OCI-LY1 (cell line): ENCODE measurements at regions not wholly inside any gene's neighbourhood (a gene's known extent, or its start where the extent isn't known, plus 50 kb on each side); places are given as distances from the start of the nearest gene placed in this dataset.
"Not testable (repeated sequence)": the region's sequence is repeated elsewhere in the genome, so short reads cannot be mapped to it uniquely, and the experiment has no call there.

Experiments
- H2AFZ ChIP-seq: fragments of 200-600 bp; sonication (generic), shearing (Covaris generic); 2 replicates; pipeline ENCODE4 v1.6.0; 2014; ENCODE audit warnings: antibody characterized with exemption, mild to moderate bottlenecking, low read length
- H3F3A ChIP-seq: fragments of 200-600 bp; sonication (generic), shearing (Covaris generic); 2 replicates; pipeline ENCODE4 v1.6.0; 2014; ENCODE audit warnings: mild to moderate bottlenecking, antibody characterized with exemption, low read length, moderate library complexity; ENCODE audit not compliant: insufficient read depth
- H3K27ac ChIP-seq: fragments of 200-600 bp; sonication (generic); 2 replicates; pipeline ENCODE4 v1.5.1; 2014; ENCODE audit warnings: low read length, mixed run types, mild to moderate bottlenecking, low read depth; ENCODE audit not compliant: poor library complexity, severe bottlenecking
- H3K27me3 ChIP-seq: fragments of 200-600 bp; sonication (generic); 2 replicates; pipeline ENCODE4 v1.6.0; 2014; ENCODE audit warnings: antibody characterized with exemption, mild to moderate bottlenecking, low read length, moderate library complexity; ENCODE audit not compliant: insufficient read depth
- H3K36me3 ChIP-seq: fragments of 200-600 bp; sonication (generic); 2 replicates; pipeline ENCODE4 v1.6.1; 2014; ENCODE audit warnings: mild to moderate bottlenecking, antibody characterized with exemption, low read length, moderate library complexity, mixed read lengths; ENCODE audit not compliant: insufficient read depth
- H3K4me1 ChIP-seq: fragments of 200-600 bp; sonication (generic); 2 replicates; pipeline ENCODE4 v1.5.1; 2014; ENCODE audit warnings: mild to moderate bottlenecking, low read length, moderate library complexity; ENCODE audit not compliant: insufficient read depth, severe bottlenecking
- H3K4me2 ChIP-seq: fragments of 200-600 bp; sonication (generic), shearing (Covaris generic); 2 replicates; pipeline ENCODE4 v1.6.1; 2014; ENCODE audit warnings: low read length
- H3K4me3 ChIP-seq: fragments of 200-600 bp; sonication (generic); 2 replicates; pipeline ENCODE4 v1.5.1; 2014; ENCODE audit warnings: low read length, low read depth, mild to moderate bottlenecking, mixed read lengths; ENCODE audit not compliant: poor library complexity, severe bottlenecking
- H3K79me2 ChIP-seq: fragments of 200-600 bp; shearing (Covaris generic); 2 replicates; pipeline ENCODE4 v1.6.1; 2016; ENCODE audit warnings: mixed run types, low read length, mixed read lengths; ENCODE audit not compliant: insufficient read depth
- H3K9ac ChIP-seq: fragments of 200-600 bp; sonication (generic), shearing (Covaris generic); 2 replicates; pipeline ENCODE4 v1.6.1; 2014; ENCODE audit warnings: mild to moderate bottlenecking, low read length, mixed read lengths
- H3K9me2 ChIP-seq: fragments of 200-600 bp; sonication (generic), shearing (Covaris generic); 2 replicates; pipeline ENCODE4 v1.6.1; 2014; ENCODE audit warnings: low read depth, mild to moderate bottlenecking, low read length, mixed read lengths
- H3K9me3 ChIP-seq: fragments of 200-600 bp; shearing (Covaris generic); 2 replicates; pipeline ENCODE4 v1.6.1; 2014; ENCODE audit warnings: low read length, mixed read lengths
- H4K20me1 ChIP-seq: fragments of 200-600 bp; sonication (generic), shearing (Covaris generic); 2 replicates; pipeline ENCODE4 v1.6.0; 2016; ENCODE audit warnings: mild to moderate bottlenecking, low read length; ENCODE audit not compliant: insufficient read depth
- EZH2 ChIP-seq: fragments of 200-600 bp; sonication (generic), shearing (Covaris generic); IDR thresholded peaks from 2 replicates; pipeline ENCODE4 v1.8.0; 2017; ENCODE audit warnings: borderline replicate concordance, mixed run types, mild to moderate bottlenecking, antibody characterized with exemption, low read length, moderate library complexity, mixed read lengths
- TF ChIP-seq, protein P1 (sequence below): fragments of 200-600 bp; sonication (generic), shearing (Covaris generic); IDR thresholded peaks from 2 replicates; pipeline ENCODE4 v1.5.1; 2017; ENCODE audit warnings: mild to moderate bottlenecking, antibody characterized with exemption, low read length, moderate library complexity, mixed read lengths

DNA sequence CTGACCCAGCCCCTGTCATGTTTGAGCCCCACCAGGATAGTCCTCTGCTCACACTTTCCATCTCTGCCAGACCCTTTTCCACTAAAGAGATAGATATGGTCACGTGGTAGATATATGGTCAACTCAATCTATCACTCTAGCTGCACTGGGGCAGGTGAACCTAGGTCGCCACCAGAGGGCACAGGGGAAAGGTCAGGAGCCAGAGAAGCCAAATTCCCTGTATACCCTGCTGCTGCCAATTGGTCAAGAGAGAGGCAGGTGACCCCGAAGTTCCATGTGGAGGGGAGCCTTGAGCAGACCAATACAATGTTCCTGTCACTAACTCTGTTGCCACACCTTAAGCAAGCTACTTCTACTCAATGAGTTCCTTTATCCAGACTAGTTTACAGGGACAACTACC lies 101.1 kb upstream of the GALNT18 start:
- no peaks in the 10 kb centered on the region for H3K9me3 ChIP-seq
- TF ChIP-seq, protein P1, sequence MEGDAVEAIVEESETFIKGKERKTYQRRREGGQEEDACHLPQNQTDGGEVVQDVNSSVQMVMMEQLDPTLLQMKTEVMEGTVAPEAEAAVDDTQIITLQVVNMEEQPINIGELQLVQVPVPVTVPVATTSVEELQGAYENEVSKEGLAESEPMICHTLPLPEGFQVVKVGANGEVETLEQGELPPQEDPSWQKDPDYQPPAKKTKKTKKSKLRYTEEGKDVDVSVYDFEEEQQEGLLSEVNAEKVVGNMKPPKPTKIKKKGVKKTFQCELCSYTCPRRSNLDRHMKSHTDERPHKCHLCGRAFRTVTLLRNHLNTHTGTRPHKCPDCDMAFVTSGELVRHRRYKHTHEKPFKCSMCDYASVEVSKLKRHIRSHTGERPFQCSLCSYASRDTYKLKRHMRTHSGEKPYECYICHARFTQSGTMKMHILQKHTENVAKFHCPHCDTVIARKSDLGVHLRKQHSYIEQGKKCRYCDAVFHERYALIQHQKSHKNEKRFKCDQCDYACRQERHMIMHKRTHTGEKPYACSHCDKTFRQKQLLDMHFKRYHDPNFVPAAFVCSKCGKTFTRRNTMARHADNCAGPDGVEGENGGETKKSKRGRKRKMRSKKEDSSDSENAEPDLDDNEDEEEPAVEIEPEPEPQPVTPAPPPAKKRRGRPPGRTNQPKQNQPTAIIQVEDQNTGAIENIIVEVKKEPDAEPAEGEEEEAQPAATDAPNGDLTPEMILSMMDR = no peak
- no peak for TF ChIP-seq EZH2
- H3F3A ChIP-seq = no peaks in the 10 kb centered on the region
- H3K4me2 ChIP-seq = no peak overlapping the region
- H3K9ac ChIP-seq = no peak overlapping the region
- no peaks in the 10 kb centered on the region for H3K79me2 ChIP-seq
- H3K27ac ChIP-seq = no peak overlapping the region
- no peaks in the 10 kb centered on the region for H4K20me1 ChIP-seq
- no peaks in the 10 kb centered on the region for H3K4me1 ChIP-seq
- H3K4me3 ChIP-seq = no peak overlapping the region
- no peak overlapping the region for H2AFZ ChIP-seq
- no peaks in the 10 kb centered on the region for H3K9me2 ChIP-seq
- H3K27me3 ChIP-seq = no peaks in the 10 kb centered on the region
- no peaks in the 10 kb centered on the region for H3K36me3 ChIP-seq

DNA sequence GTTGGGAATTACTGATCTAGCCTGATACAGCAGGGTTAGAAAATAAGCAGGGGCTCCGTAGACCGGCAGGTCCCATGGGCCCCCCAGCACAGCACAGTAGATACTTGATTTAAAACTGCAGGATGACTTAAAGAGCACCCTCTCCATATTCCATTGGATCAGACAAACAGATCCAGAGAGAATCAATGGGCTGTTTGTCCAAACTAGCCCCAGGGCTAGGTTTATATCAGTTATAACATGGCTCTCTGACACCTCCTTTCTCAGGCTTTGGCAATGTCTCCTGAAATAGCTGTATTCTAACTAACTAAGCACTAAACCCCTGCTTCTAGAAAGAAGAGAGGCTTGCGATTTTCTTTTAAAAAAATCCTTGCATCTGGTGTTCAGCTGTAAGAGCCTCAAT lies 100.4 kb upstream of the GALNT18 start:
- Histone ChIP-seq H3K9ac (no peak overlapping the region), H3K27me3 (no peaks in the 10 kb centered on the region)

DNA sequence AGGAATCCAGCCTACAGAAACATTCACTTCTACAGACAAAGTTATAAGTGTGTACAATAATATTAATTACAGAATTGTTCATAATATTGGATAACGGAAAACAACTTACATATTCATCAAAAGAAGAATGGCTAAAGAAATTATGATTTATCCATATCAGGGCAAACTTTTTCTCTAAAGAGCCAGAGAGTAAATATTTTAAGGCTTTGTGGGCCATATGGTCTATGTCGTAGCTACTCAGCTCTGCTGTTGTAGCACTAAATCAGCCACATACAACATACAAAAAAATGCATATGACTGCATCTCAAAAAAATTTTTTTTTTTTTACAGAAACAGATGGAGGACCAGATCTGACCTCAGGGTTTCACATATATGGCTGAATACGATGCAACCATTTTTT lies 96.7 kb upstream of the GALNT18 start:
- Histone ChIP-seq H4K20me1 (no peaks in the 10 kb centered on the region), H2AFZ (no peak overlapping the region), H3K27me3 (no peaks in the 10 kb centered on the region), H3K4me2 (no peak overlapping the region), H3K9ac (no peak overlapping the region), H3K27ac (no peak overlapping the region), H3K36me3 (no peaks in the 10 kb centered on the region), H3F3A (no peaks in the 10 kb centered on the region), H3K79me2 (no peaks in the 10 kb centered on the region), H3K9me3 (no peaks in the 10 kb centered on the region), H3K4me1 (no peaks in the 10 kb centered on the region), H3K9me2 (no peaks in the 10 kb centered on the region), H3K4me3 (no peak overlapping the region)
- TF ChIP-seq, protein P1 = no peak
- TF ChIP-seq EZH2 = no peak

More for the DNA sequence above, 100.4 kb upstream of the GALNT18 start:
- no peak overlapping the region for H2AFZ ChIP-seq
- no peaks in the 10 kb centered on the region for H3K36me3 ChIP-seq
- no peaks in the 10 kb centered on the region for H3K9me3 ChIP-seq
- H3K27ac ChIP-seq = no peak overlapping the region
- no peak for TF ChIP-seq EZH2
- no peak overlapping the region for H3K4me2 ChIP-seq
- H3F3A ChIP-seq = no peaks in the 10 kb centered on the region
- no peaks in the 10 kb centered on the region for H4K20me1 ChIP-seq
- no peaks in the 10 kb centered on the region for H3K79me2 ChIP-seq
- no peak overlapping the region for H3K4me3 ChIP-seq
- no peaks in the 10 kb centered on the region for H3K9me2 ChIP-seq
- H3K4me1 ChIP-seq = no peaks in the 10 kb centered on the region

DNA sequence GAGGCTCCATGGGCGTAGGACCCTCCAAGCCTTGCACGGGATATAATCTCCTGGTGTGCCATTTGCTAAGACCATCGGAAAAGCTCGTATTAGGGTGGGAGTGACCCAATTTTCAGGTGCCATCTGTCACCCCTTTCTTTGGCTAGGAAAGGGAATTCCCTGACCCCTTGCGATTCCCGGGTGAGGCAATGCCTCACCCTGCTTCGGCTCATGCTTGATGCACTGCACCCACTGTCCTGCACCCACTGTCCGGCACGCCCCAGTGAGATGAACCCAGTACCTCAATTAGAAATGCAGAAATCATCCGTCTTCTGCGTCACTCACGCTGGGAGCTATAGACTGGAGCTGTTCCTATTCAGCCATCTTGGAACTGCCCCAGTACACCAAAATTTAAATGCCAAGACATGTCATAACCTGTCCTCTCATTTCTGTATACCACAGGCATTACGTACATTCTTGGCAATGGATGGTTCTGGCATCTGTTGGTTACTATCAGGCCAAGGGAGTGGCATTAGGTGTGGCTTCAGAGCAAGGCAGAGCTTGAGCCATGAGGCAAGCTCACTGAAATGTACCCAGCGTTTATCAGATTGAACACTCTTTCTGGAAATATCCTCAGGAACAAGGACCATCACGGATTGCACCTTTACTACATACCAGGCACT lies 95.4 kb upstream of the GALNT18 start:
- TF ChIP-seq, protein P1 = no peak
- no peak for TF ChIP-seq EZH2
- H2AFZ ChIP-seq = no peak overlapping the region
- no peaks in the 10 kb centered on the region for H3K27me3 ChIP-seq
- no peaks in the 10 kb centered on the region for H3K36me3 ChIP-seq
- no peaks in the 10 kb centered on the region for H3K9me2 ChIP-seq
- no peak overlapping the region for H3K4me2 ChIP-seq
- no peaks in the 10 kb centered on the region for H3F3A ChIP-seq
- H3K79me2 ChIP-seq = no peaks in the 10 kb centered on the region
- no peak overlapping the region for H3K27ac ChIP-seq
- H3K9me3 ChIP-seq = no peaks in the 10 kb centered on the region
- no peak overlapping the region for H3K9ac ChIP-seq
- H3K4me1 ChIP-seq = no peaks in the 10 kb centered on the region
- no peak overlapping the region for H3K4me3 ChIP-seq
- no peaks in the 10 kb centered on the region for H4K20me1 ChIP-seq

DNA sequence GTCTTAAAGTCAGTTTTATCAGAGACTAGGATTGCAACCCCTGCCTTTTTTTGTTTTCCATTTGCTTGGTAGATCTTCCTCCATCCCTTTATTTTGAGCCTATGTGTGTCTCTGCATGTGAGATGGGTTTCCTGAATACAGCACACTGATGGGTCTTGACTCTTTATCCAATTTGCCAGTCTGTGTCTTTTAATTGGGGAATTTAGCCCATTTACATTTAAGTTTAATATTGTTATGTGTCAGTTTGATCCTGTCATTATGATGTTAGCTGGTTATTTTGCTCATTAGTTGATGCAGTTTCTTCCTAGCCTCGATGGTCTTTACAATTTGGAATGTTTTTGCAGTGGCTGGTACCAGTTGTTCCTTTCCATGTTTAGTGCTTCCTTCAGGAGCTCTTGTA lies 93.3 kb upstream of the GALNT18 start:
- H3K9me3 ChIP-seq, H4K20me1 ChIP-seq, H2AFZ ChIP-seq, H3K4me2 ChIP-seq, H3K9me2 ChIP-seq, H3K36me3 ChIP-seq, H3K9ac ChIP-seq, H3F3A ChIP-seq, H3K4me3 ChIP-seq, H3K4me1 ChIP-seq, H3K79me2 ChIP-seq, H3K27ac ChIP-seq, H3K27me3 ChIP-seq: not testable (repeated sequence)
